ENCODE measurements at regions not wholly inside any gene's neighbourhood (a gene's known extent, or its start where the extent isn't known, plus 50 kb on each side); places are given as distances from the start of the nearest gene placed in this dataset.

GRCh38 chr5:167814040-167814439, 477.4 kb upstream of the WWC1 start:
- DNase-seq, result no peak

GRCh38 chr5:167814828-167815227, 476.6 kb upstream of the WWC1 start:
- no peak for DNase-seq

GRCh38 chr5:167816354-167816753, 475.1 kb upstream of the WWC1 start:
- no peak for DNase-seq

GRCh38 chr5:167816864-167817263, 474.6 kb upstream of the WWC1 start:
- no peak for DNase-seq

- no peak for DNase-seq
Measured at GRCh38 chr5:167819406-167819805, 472.0 kb upstream of the WWC1 start.

GRCh38 chr5:167820101-167820990, 471.1 kb upstream of the WWC1 start:
- no peak for DNase-seq

GRCh38 chr5:167821151-167821550, 470.3 kb upstream of the WWC1 start:
- no peak for DNase-seq

- no peak for DNase-seq
Measured at GRCh38 chr5:167821669-167822068, 469.8 kb upstream of the WWC1 start.

GRCh38 chr5:167822241-167822640, 469.2 kb upstream of the WWC1 start:
- DNase-seq, result no peak

- DNase-seq, result no peak
Measured at GRCh38 chr5:167823405-167823804, 468.0 kb upstream of the WWC1 start.

- no peak for DNase-seq
Measured at GRCh38 chr5:167827766-167828165, 463.7 kb upstream of the WWC1 start.

- no peak for DNase-seq
Measured at GRCh38 chr5:167831754-167832504, 459.5 kb upstream of the WWC1 start.

GRCh38 chr5:167832609-167833008, 458.8 kb upstream of the WWC1 start:
- no peak for DNase-seq

GRCh38 chr5:167833456-167833855, 458.0 kb upstream of the WWC1 start:
- DNase-seq, result no peak

GRCh38 chr5:167835146-167835545, 456.3 kb upstream of the WWC1 start:
- no peak for DNase-seq

GRCh38 chr5:167837127-167837526, 454.3 kb upstream of the WWC1 start:
- no peak for DNase-seq

- DNase-seq, result no peak
Measured at GRCh38 chr5:167839065-167839464, 452.4 kb upstream of the WWC1 start.

- no peak for DNase-seq
Measured at GRCh38 chr5:167840527-167841130, 450.8 kb upstream of the WWC1 start.

GRCh38 chr5:167843881-167844572, 447.4 kb upstream of the WWC1 start:
- DNase-seq, result no peak

- DNase-seq, result no peak
Measured at GRCh38 chr5:167845952-167846351, 445.5 kb upstream of the WWC1 start.

- no peak for DNase-seq
Measured at GRCh38 chr5:167849874-167850273, 441.6 kb upstream of the WWC1 start.

- DNase-seq, result no peak
Measured at GRCh38 chr5:167850911-167851310, 440.5 kb upstream of the WWC1 start.

GRCh38 chr5:167851416-167851815, 440.0 kb upstream of the WWC1 start:
- no peak for DNase-seq
